C1 segment of cervical spinal cord (tissue), 14 donors: ENCODE measurements at regions not wholly inside any gene's neighbourhood (a gene's known extent, or its start where the extent isn't known, plus 50 kb on each side); places are given as distances from the start of the nearest gene placed in this dataset.

ENCODE experiments used
- DNase-seq, 14 donors: peaks; one replicate each; lab custom pipeline; 2025; lab: John Stamatoyannopoulos, UW

DNA sequence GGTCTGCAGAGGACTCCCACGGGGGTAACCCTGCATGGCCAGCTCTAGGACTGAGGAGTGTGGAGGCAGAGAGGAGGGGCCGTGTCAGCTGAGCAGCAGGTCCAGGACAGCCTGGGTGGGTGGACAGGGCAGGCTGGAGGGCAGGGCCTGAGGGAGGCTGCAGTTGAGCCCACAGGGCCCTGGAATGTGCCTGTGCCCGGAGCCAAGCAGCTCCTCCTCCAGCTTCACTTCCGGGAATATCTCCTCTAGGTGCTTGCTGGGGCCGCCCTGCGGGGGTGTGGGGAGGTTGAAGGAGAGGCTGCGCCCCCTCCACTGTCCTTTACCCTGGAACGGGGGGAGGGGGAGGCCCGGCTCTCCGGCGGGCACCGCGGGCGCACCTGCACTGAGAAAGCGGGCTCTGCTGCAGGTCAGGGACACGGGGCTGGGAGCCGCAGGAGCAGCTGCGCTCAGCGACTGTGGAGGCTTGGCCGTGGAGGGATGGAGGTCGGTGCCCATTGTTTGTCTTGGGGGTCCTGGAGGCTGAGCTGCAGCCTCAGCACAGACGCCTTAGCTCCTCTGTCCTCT, 1293.2 kb downstream of the BRD1 start:
- DNase-seq = no peak

DNA sequence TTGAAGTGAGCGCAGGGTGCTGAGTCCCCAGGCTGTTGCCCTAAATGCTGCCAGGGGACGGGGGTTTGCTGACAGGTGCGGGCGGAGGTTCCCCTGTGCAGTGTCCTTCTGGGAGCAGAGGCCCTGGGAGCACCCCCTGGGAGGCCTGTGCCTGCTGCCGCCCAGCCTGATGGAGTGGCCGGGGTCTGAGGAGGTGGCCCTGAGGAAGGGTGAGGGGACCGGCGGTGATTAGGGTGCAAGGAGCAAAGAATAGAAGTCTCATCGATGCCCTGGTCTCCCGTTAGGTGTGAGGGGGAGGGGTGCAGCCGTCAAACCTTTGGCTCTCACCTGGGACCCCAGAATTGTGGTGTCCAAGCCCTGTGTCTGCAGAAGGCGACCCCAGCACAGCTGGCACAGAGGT, 1294.7 kb downstream of the BRD1 start:
- DNase-seq = no peak

DNA sequence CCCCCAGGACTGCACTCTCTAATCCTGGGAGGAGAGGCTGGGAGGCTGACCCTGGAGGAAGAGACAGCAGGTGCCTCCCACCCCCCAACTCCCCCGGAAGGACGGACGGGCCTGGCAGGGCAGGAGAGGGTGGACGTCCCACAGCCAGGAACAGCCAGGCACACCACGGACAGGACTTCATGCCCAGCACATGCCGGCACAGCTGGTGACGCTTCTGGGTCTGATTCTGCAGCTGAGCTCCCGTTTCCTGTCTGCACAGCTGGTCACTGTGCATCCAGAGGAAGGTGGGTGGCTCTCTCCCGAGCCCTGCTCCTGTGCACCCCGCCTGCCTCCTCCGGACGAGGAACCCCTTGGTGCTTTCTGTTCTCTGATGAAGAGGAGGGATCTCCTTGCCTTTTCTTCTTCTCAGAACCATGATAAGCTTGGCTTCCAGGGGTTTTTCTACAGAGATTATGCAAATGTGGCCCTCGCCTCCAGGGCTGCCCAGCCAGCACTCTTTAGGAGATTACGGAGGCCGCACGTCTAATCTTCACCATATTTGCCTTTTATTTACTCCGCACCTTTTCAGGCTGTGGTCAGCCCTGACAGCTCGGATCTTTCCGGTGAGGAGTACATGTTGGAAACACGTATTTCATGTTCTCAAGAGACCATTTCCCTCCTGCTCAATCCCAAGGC, 1295.8 kb downstream of the BRD1 start:
- peak in 2 of 14 donors; percentile 11 to 23 for DNase-seq

- no peak for DNase-seq
These were observed 1296.6 kb downstream of the BRD1 start for GRCh38 chr22:48531108-48531507.

GRCh38 chr22:48530666-48531065, 1297.0 kb downstream of the BRD1 start:
- DNase-seq = no peak

- DNase-seq = no peak
These were observed 1299.3 kb downstream of the BRD1 start for GRCh38 chr22:48528221-48528915.

- DNase-seq = no peak
These were observed 1303.9 kb downstream of the BRD1 start for GRCh38 chr22:48523761-48524160.

DNA sequence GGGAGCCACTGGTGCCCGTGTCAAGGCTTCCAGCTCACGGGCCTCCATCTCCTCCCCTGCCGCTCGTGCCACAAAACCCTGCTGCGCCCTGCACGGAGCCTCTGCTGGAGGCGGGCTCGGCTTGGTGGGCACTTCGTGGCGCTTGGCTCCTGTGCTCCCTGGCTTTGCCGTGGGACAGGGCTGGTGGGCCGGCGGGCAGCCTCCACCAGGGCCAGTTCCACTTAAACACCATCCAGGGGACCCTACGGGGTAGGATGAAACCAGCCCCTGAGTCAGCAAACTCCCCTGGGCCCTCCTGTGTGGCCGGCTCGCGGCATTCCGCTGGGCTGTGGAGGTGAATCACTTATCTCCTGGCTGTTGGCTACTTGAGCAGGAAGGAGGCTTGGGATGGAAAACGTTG, 1304.6 kb downstream of the BRD1 start:
- DNase-seq = no peak

- DNase-seq = no peak
These were observed 1305.4 kb downstream of the BRD1 start for GRCh38 chr22:48522271-48522670.

DNA sequence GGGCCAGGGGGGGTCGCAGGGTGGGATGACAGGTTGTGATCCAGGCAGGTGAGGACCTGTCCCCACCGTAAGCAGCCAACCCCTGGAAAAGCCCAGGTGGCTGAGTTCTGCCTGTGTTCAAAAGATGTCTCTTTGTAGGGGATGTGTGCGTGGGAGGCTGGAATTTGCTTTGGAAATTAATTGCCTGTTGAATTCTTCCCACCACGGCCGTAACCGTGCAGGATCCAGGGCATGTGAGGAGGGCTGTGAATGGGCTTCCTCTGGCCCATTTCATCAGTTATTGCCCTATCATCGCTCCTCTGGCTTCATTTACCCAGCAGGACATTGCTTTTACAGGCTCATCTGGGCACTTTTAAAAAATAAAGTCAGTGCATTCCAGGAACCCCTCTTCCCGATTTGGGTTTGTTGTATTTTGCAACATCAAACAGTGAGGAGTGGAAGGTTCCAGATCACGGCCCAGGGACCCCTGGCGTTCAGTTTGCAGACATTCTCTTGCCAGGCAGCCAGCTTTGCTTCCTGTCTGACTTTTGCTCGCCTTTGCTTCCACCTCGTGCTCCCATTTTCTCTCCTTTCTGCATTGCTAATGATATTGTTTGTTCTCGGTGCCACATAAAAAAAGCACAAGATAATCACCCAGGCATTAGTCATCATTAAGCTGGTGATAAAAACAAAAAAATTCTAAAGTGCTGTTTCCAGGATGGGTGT, 1306.6 kb downstream of the BRD1 start:
- no peak for DNase-seq

DNA sequence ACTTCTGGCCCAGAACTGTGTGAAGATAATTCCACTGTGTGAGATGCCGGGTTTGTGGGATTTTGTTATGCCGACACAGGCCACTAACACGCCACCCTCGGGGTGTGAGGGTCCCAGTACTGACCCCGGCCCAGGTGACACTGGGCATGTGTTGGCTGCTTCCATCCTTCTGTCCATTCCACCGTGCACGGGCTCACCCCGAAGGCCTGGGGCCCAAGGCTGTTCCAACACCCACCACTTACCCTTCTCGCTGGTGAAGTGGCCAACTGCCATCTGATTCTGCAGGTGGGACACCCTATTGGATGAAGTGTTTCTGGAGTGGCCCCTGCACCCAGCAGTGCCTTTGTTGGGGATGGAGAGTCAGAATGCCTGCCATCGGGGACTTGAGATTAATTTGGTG, 1307.5 kb downstream of the BRD1 start:
- no peak for DNase-seq

DNA sequence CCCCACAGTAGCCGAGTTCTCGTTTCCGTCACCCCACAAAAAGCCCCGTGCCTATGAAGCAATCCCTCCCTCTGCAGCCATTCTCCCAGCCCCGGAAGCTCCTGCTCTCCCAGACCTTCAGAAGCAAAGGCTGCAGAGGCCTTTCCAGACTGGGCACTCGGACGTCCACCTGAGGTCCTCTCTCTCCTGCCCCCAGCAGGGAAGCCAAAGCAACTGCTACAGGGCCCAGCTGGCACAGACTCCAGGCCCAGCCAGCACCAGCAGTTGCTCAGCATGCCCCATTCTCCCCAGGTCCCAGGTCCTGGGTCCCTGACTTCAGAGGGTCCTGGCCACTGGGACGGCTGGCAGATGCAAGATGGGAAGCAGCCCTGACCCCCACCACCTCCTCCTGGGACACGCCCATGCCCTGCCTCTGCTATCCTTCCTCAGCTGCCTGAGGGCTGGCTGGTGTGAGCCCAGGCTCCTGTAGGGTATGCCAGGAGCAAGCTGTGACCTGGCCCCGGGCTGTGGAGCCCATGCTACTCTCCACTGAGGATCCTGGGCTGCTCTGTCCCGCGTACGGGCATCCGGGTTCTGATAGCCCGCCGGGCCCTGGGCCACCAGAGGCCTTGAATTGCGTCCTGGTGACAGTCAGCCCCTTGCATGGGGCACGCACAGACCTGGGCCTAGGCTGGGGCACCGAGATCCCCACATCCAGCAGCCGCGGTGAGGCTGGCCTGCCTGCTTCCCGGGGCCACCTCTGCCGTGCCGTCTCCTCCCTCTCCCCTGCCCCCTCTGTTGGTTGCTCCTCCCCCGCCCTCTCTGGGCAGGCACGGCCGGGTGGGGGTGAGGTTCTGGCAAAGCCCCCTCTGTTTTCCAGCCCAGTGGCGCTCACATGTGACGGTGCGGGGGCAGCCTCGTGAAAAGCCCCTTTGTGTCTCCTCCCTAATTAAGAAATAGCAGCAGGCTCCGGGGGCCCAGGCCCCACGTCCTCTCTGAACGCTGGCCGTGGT, 1310.3 kb downstream of the BRD1 start:
- DNase-seq = peak in 12 of 14 donors; percentile 16 to 74 (median 46)

DNA sequence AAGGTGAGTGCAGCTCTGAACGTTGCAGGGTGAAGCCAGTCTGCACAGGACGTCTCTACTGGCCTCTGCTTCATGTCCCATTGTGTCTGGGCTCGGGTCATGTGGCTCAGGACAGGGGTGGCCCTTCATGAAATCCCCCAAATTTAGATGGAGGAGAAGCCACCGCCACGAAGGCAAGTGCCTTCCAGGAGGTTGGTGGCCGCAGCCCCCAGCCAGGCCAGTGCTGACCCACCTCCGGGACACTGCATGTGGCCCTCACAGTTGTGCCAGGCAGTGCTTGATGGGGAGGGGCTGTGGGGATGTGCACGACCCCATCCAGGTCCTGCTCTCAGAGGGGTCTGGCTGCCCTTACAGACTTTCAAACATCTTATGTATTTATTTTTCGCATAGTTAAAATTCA, 1311.1 kb downstream of the BRD1 start:
- no peak for DNase-seq

DNA sequence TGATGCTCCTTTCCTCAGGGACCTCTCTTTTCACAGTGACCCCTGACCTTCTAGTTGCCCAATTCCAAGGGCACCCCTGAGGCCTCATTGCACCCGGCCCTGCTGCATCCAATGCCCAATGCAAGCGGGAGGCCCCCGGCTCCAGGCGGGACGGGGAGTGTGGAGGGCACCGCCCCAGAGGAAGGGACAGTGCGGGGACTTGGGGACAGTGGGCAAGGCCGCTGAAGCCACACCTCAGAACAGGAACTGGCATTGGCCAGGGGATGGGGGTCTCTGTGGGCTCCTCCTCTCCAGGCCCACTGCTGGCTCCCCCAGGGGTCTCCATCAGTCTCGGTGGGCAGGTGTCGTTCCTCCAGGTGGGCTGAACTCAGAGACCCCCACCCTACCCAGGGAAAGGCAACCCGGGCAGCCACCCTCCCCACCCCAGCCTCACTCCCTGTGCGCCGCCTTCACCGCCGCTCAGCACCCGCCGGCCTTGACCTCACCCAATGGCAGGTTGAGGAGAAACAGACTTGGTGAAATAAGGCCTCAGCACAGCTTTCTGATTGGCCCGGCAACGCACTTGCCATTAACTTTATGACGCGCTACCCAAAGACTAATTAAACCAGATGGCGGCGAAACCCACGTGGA, 1312.0 kb downstream of the BRD1 start:
- no peak for DNase-seq

GRCh38 chr22:48513929-48514328, 1313.7 kb downstream of the BRD1 start:
- DNase-seq = no peak

- no peak for DNase-seq
These were observed 1314.2 kb downstream of the BRD1 start for GRCh38 chr22:48513446-48513845.

DNA sequence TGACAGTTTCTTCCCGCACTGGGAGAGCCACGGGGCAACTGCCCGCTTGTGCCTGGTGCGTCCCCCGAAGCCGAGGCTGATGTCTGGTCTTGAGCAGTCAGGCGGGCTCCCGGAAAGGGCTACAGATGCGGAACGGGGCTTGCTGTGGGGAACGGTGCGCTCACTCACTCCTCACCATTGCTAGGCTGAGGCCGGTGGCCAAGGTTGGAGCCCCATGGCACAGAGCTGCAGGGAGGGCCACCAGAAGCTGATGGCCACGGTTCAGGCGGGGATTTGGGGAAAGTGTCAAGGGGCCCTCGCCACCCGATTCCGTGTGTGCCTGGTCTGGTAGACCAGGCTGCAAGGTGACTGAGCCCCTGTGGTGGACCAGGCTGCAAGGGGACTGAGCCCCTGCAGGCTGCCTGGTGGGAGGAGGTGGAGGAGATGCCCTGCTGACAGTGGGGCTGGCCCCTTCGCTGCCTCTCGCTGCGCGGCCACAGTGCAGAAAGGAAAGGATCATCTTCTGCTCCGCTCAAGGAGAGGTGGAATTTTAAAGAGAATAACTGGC, 1315.8 kb downstream of the BRD1 start:
- no peak for DNase-seq

DNA sequence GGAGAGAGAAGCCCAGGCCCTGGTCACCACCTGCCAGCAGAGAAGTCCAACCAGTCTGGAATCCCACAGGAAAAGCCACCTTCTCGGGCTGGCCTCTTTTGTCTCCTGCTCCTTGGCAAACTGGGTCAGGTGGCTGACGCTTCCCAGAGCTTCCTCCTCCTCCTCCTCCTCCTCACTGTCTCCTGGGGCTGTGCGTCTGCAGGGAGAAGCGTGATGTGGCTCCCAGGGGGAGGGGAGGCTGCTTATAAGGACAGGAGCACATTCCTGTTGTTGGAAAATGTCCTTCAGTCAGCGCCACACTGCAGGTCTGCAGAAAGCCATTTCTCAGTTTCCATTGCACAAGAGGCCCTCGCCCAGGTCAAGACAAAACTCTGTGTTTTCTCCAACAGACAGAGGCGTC, 1316.5 kb downstream of the BRD1 start:
- no peak for DNase-seq

GRCh38 chr22:48510599-48510998, 1317.1 kb downstream of the BRD1 start:
- DNase-seq = no peak

DNA sequence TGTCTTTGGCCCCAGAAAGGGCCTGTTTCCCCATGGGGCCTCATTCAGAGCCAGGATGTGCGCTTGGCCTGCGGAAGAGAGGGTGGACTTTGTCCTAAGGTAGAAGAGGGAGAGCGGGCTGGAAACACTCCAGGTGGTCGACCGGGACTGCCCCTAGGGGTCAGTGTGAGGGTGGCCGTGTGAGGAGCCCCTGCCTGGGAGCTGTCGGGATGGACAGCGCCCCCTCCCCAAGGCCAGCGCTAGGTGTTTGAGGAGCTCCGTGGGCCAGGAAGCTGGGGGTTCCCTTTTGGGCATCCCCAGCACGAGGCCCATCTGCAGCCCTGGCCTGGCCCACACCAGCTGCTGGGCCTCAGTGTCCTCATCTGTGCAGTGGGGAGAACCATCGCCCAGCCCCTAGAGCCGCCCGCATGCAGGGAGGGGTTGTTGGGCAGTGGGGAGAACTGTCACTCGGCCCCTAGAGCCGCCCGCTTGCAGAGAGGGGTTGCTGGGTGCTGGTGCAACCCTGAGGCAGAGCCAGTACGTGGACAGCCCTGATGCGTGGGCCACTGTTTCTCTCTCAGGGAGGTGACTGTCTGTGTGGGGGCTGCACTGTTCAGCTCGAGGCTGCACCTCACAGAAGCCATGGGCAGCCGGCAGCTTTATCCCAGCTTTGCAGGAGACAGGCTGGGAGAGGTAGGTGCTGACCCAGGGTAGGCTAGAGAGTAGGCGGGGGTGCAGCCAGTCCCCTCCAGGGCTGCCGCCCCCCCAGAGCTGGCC, 1319.9 kb downstream of the BRD1 start:
- no peak for DNase-seq
